Chondrocyte (in vitro differentiated cells): ENCODE measurements at regions not wholly inside any gene's neighbourhood (a gene's known extent, or its start where the extent isn't known, plus 50 kb on each side); places are given as distances from the start of the nearest gene placed in this dataset.
"Not testable (repeated sequence)": the region's sequence is repeated elsewhere in the genome, so short reads cannot be mapped to it uniquely, and the experiment has no call there.

ENCODE experiments used
- DNase-seq: peaks from one replicate; pipeline ENCODE4 v3.0.0; 2021; ENCODE audit warnings: mixed read lengths, low spot score
- H3K27ac Mint-ChIP-seq: one replicate; pipeline ENCODE4 v1.8.0; 2021; ENCODE audit warnings: mild to moderate bottlenecking, moderate library complexity, mixed read lengths; ENCODE audit not compliant: unreplicated experiment
- H3K27me3 Mint-ChIP-seq: 2 replicates; pipeline ENCODE4 v1.8.0; 2021; ENCODE audit warnings: low read depth, mixed read lengths
- H3K36me3 Mint-ChIP-seq: 2 replicates; pipeline ENCODE4 v1.8.0; 2021; ENCODE audit warnings: low read depth, mixed read lengths
- H3K4me1 Mint-ChIP-seq: 2 replicates; pipeline ENCODE4 v1.8.0; 2021; ENCODE audit warnings: low read depth, mild to moderate bottlenecking, mixed read lengths
- H3K4me3 Mint-ChIP-seq: one replicate; pipeline ENCODE4 v1.8.0; 2021; ENCODE audit warnings: mild to moderate bottlenecking, moderate library complexity, mixed read lengths; ENCODE audit not compliant: unreplicated experiment
- H3K9me3 Mint-ChIP-seq: 2 replicates; pipeline ENCODE4 v1.8.0; 2021; ENCODE audit warnings: low read depth, mixed read lengths
- CTCF ChIP-seq: fragments of 200-600 bp; sonication (generic); IDR thresholded peaks from 2 replicates; pipeline ENCODE4 v1.5.0; 2021; ENCODE audit warnings: antibody characterized with exemption, mild to moderate bottlenecking, moderate library complexity

GRCh38 chr11:100528872-100529416 lies 158.1 kb upstream of the ARHGAP42 start:
- peak; percentile 49 for DNase-seq
- H3K4me3 Mint-ChIP-seq = no peak overlapping the region
- no peak overlapping the region for H3K27ac Mint-ChIP-seq
- H3K9me3 Mint-ChIP-seq = peaks cover 19% of the 10 kb centered on the region
- H3K4me1 Mint-ChIP-seq = no peaks in the 10 kb centered on the region
- H3K27me3 Mint-ChIP-seq = peaks cover 13% of the 10 kb centered on the region
- no peaks in the 10 kb centered on the region for H3K36me3 Mint-ChIP-seq
- TF ChIP-seq CTCF = no peak

- H3K4me3 Mint-ChIP-seq, H3K36me3 Mint-ChIP-seq, H3K4me1 Mint-ChIP-seq, DNase-seq, H3K27ac Mint-ChIP-seq, H3K9me3 Mint-ChIP-seq, H3K27me3 Mint-ChIP-seq: not testable (repeated sequence)
These were observed 155.8 kb upstream of the ARHGAP42 start for GRCh38 chr11:100531290-100531689.

DNA sequence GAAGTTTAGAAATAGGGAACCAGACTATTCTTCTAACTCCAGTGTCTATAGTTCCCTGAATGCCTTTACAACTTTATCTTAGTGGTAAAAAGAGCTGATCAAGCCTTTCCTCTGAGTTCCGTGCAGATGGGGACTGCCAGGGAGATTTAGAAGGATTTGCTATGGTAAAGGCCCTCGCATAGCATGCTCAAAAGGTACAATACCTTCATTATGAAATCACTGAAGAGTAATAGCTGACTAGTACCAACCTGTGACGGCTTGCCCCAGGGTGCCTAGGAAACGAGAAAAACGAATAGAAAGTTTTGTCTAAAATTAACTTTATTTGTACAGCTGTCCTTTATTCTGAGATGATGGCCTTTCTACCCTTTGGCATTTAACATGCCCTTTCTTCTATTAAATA lies 150.1 kb upstream of the ARHGAP42 start:
- Mint-ChIP-seq H3K27me3 (peaks cover 15% of the 10 kb centered on the region), H3K27ac (no peak overlapping the region), H3K9me3 (no peaks in the 10 kb centered on the region), H3K4me1 (no peaks in the 10 kb centered on the region), H3K36me3 (no peaks in the 10 kb centered on the region), H3K4me3 (no peak overlapping the region)
- no peak for DNase-seq
- no peak for TF ChIP-seq CTCF

- DNase-seq = no peak
- H3K9me3 Mint-ChIP-seq = no peaks in the 10 kb centered on the region
- TF ChIP-seq CTCF = no peak
- H3K36me3 Mint-ChIP-seq = peaks cover 1% of the 10 kb centered on the region
- H3K27ac Mint-ChIP-seq = no peak overlapping the region
- H3K4me3 Mint-ChIP-seq = no peak overlapping the region
- no peaks in the 10 kb centered on the region for H3K4me1 Mint-ChIP-seq
- peaks cover 11% of the 10 kb centered on the region for H3K27me3 Mint-ChIP-seq
These were observed 143.7 kb upstream of the ARHGAP42 start for GRCh38 chr11:100543386-100543785.

GRCh38 chr11:100545556-100545955 lies 141.5 kb upstream of the ARHGAP42 start:
- DNase-seq = no peak

More at GRCh38 chr11:100545556-100545955, 141.5 kb upstream of the ARHGAP42 start:
- no peak for TF ChIP-seq CTCF
- Mint-ChIP-seq H3K27me3 (peaks cover 10% of the 10 kb centered on the region), H3K36me3 (peaks cover 1% of the 10 kb centered on the region), H3K4me1 (no peaks in the 10 kb centered on the region), H3K27ac (no peak overlapping the region), H3K9me3 (no peaks in the 10 kb centered on the region), H3K4me3 (no peak overlapping the region)
